Naive thymus-derived CD8-positive, alpha-beta T cell (primary cell): ENCODE measurements at regions not wholly inside any gene's neighbourhood (a gene's known extent, or its start where the extent isn't known, plus 50 kb on each side); places are given as distances from the start of the nearest gene placed in this dataset.

Experiments used
- ATAC-seq, 2 donors: fragments of 150-1000 bp; cut with Tn5 transposase in 1 of 2; sonication (Bioruptor Pico), chemical (Tn5 transposase) in 1 of 2; 1 replicate in 1 of 2; 2 replicates in 1 of 2; pipeline ENCODE4 v1.10.0; 2021; ENCODE audit warnings: mild to moderate bottlenecking in 2 of 2, moderate library complexity in 2 of 2
- POLR2A ChIA-PET: fragments of 350-600 bp; sonication (Branson Sonifier 250); formaldehyde crosslinking; loops from one replicate; lab custom pipeline; 2021; ENCODE audit warnings: antibody characterized with exemption; lab: Charles Lee
- DNase-seq, 10 donors: peaks; one replicate each; pipeline versions ENCODE4 v3.0.0 to v3.0.0-alpha.2; 2020 to 2022
- H3K27ac Mint-ChIP-seq, 10 donors: one replicate each; pipeline ENCODE4 v1.8.0; 2020 to 2022; ENCODE audit warnings: mild to moderate bottlenecking in 10 of 10, mixed read lengths in 10 of 10, moderate library complexity in 4 of 10, inconsistent platforms in 1 of 10
- H3K27me3 Mint-ChIP-seq, 5 donors: one replicate each; pipeline ENCODE4 v1.8.0; 2021 to 2022; ENCODE audit warnings: mixed read lengths in 5 of 5
- H3K36me3 Mint-ChIP-seq, 3 donors: one replicate each; pipeline ENCODE4 v1.8.0; 2020 to 2022; ENCODE audit warnings: mixed read lengths in 3 of 3, mild to moderate bottlenecking in 2 of 3, inconsistent platforms in 1 of 3
- H3K4me1 Mint-ChIP-seq, 4 donors: one replicate each; pipeline ENCODE4 v1.8.0; 2021 to 2022; ENCODE audit warnings: mixed read lengths in 4 of 4
- H3K4me3 Mint-ChIP-seq, 10 donors: one replicate each; pipeline ENCODE4 v1.8.0; 2020 to 2022; ENCODE audit warnings: mild to moderate bottlenecking in 10 of 10, mixed read lengths in 10 of 10, moderate library complexity in 6 of 10, inconsistent platforms in 1 of 10
- H3K9me3 Mint-ChIP-seq, 9 donors: one replicate each; pipeline ENCODE4 v1.8.0; 2020 to 2022; ENCODE audit warnings: mixed read lengths in 9 of 9, mild to moderate bottlenecking in 3 of 9, inconsistent platforms in 1 of 9, moderate library complexity in 1 of 9

- Mint-ChIP-seq H3K4me3 (no peak overlapping the region), H3K27me3 (peaks cover 4 to 23% (median 9%) of the 10 kb centered on the region in 5 donors), H3K9me3 (no peaks in the 10 kb centered on the region), H3K27ac (no peak overlapping the region), H3K4me1 (peaks cover 0 to 8% (median 2%) of the 10 kb centered on the region in 4 donors), H3K36me3 (no peaks in the 10 kb centered on the region)
- POLR2A ChIA-PET: no interaction called here
- DNase-seq: no peak
- no peak for ATAC-seq
These were observed 55.3 kb upstream of the RMDN2 start for GRCh38 chr2:37869771-37870170.

GRCh38 chr2:37870829-37871228 lies 54.3 kb upstream of the RMDN2 start:
- peaks cover 0 to 8% (median 2%) of the 10 kb centered on the region in 4 donors for H3K4me1 Mint-ChIP-seq
- H3K27ac Mint-ChIP-seq: no peak overlapping the region
- no peak for ATAC-seq
- H3K27me3 Mint-ChIP-seq: peaks cover 4 to 23% (median 9%) of the 10 kb centered on the region in 5 donors
- H3K36me3 Mint-ChIP-seq: no peaks in the 10 kb centered on the region
- no peaks in the 10 kb centered on the region for H3K9me3 Mint-ChIP-seq
- POLR2A ChIA-PET: no interaction called here
- no peak overlapping the region for H3K4me3 Mint-ChIP-seq
- no peak for DNase-seq

DNA sequence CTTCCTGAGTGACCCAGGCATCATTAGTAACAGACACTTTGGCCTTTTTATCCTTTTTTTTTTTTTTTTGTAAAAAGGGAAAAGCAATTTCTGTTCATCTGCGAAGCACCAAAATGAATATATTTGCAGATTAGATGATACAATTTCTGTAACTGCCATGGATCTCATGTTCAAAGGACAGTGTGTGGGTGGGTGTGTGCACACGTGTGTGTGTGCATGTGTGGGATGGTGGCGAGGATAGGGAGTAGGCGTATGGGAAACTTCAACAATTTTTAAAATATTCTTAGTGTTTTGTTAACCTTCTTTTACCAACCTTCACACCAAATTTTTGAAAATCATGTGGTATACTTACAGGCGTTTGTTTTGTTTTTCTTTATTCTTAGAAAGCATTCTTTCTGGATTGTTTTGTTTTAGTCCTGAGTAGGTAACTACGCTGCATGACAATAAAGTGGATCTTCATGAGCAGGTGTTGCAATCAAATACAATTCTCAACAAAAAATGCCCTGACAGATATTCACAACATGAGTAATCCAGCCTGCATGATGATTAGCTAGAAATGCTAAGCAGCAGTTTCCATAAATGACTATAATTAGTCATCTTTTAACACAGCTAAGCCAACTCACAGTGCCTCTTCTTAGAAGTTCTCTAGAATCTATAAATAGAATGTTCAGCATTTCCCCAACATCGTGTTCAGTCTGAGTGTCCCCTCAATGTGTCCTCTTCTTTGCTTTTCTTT lies 53.5 kb upstream of the RMDN2 start:
- no peak overlapping the region for H3K4me3 Mint-ChIP-seq
- H3K27me3 Mint-ChIP-seq: peaks cover 0 to 19% (median 3%) of the 10 kb centered on the region in 5 donors
- H3K27ac Mint-ChIP-seq: peak overlapping the region in 1 of 10 donors; percentile 11
- POLR2A ChIA-PET: interaction anchor here (1.4 kb wide), 1 partner anchor 481 kb away, joined by 3 read pairs; no protein-coding TSS in a partner anchor
- no peak for ATAC-seq
- H3K9me3 Mint-ChIP-seq: no peaks in the 10 kb centered on the region
- peaks cover 0 to 8% (median 2%) of the 10 kb centered on the region in 4 donors for H3K4me1 Mint-ChIP-seq
- DNase-seq: no peak
- H3K36me3 Mint-ChIP-seq: no peaks in the 10 kb centered on the region

DNA sequence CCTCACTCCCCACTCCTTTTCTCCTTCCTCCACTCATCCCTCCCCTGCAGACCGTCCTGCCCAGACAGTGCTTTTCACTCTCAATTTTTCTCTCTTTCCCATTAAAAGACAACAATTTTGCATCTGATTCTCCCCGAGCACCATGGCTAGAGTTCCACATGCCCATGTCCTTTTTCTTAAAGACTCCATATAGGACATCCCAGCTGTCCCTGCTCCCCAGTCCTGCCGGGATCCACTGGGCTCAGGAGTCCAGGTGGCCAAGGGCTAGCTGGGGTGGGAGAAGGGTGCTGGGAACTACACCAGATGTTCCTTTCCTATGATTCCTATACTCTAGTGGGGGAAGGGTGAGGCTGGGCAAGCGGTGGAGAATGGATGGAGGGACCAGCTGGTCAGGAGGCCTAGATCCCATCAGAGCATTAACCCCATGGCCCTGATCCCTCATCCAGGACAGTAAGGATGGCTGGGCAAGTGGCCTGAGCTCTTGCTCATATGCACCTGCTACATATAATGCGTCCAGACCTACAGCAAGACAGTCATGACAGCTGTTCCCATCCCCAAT lies 52.8 kb upstream of the RMDN2 start:
- Mint-ChIP-seq H3K9me3 (no peaks in the 10 kb centered on the region), H3K36me3 (no peaks in the 10 kb centered on the region), H3K27ac (peak overlapping the region in 3 of 10 donors; percentile 11 to 64 (median 27)), H3K4me1 (peaks cover 0 to 8% (median 2%) of the 10 kb centered on the region in 4 donors), H3K27me3 (peaks cover 0 to 17% (median 2%) of the 10 kb centered on the region in 5 donors), H3K4me3 (no peak overlapping the region)
- no peak for DNase-seq
- POLR2A ChIA-PET: interaction anchor here (1.4 kb wide), 1 partner anchor 481 kb away, joined by 3 read pairs; no protein-coding TSS in a partner anchor
- no peak for ATAC-seq

DNA sequence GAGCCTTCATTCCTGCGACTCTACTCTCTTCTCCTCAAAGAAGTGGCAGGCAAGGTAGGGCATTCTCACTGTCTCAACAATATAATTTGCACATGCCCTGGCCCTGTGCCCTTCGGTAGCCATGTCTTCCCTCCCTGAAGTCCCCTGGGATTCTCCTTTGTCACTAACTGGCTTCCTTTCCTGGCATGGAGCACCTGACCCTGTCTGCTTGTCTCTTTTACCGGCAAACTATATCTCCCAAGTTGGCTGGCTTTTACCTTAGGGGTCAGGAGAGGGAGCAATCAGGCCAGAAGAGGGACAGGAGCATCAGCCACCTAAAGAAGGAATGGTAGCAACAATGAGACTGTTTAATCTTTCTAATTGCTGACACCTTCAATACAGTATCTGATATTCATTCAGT lies 51.9 kb upstream of the RMDN2 start:
- ATAC-seq (no peak), DNase-seq (no peak)
- H3K4me1 Mint-ChIP-seq: peaks cover 0 to 10% (median 2%) of the 10 kb centered on the region in 4 donors
- H3K36me3 Mint-ChIP-seq: no peaks in the 10 kb centered on the region
- H3K27ac Mint-ChIP-seq: no peak overlapping the region
- POLR2A ChIA-PET: interaction anchor here (1.4 kb wide), 1 partner anchor 482 kb away, joined by 3 read pairs; no protein-coding TSS in a partner anchor
- H3K27me3 Mint-ChIP-seq: peaks cover 0 to 15% (median 2%) of the 10 kb centered on the region in 5 donors
- no peak overlapping the region for H3K4me3 Mint-ChIP-seq
- H3K9me3 Mint-ChIP-seq: no peaks in the 10 kb centered on the region

DNA sequence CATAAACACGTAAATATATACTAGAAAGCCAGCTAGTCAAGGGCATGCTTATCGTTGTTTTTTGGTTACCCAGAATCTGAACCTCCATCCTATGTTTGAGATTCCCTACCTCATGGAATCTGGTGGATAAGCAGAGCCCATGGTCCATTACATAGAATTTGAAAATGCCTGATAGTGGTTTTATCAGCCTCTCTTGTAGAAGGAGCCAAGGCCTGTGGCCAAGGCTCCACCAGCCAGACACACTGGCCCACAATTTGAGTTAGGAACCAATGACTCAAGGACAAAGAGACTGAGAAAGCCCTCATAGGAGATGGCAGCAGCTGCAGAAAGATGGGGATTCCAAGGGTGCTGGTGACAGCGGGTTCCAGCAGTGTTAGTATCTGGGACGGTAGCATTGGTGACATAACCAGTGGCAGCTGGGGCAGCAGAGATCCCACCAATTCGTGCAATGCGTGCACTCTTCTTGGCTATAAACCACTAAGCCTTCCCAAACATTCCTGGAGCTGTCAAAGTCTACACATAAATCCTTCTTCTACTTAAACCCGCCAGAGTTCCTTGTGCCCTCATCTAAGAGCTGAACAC lies 51.2 kb upstream of the RMDN2 start:
- Mint-ChIP-seq H3K4me3 (no peak overlapping the region), H3K27ac (no peak overlapping the region), H3K36me3 (no peaks in the 10 kb centered on the region), H3K9me3 (no peaks in the 10 kb centered on the region), H3K27me3 (peaks cover 0 to 13% (median 2%) of the 10 kb centered on the region in 5 donors), H3K4me1 (peaks cover 0 to 10% (median 2%) of the 10 kb centered on the region in 4 donors)
- POLR2A ChIA-PET: no interaction called here
- no peak for DNase-seq
- no peak for ATAC-seq

DNA sequence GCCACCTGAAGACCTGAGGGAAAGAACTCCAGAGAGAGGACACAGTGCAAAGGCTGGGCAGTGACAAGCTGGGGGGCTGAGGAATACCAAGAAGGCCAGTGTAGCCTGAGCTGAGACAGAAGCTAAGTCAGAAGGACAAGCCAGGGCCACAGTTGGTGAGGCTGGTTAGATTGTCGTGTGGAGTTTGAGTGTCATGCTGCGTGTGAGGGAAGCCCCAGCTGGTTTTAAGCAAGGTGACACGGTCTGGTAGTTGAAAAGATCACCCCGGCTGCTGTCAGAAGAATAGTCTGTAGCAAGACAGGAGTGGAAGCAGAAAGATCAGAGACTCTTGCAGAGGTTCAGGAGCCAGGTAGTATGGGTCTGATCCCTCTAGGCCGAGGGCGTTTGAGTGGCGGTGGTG lies 50.6 kb upstream of the RMDN2 start:
- POLR2A ChIA-PET: no interaction called here
- DNase-seq (no peak), ATAC-seq (no peak)
- H3K4me1 Mint-ChIP-seq: peaks cover 0 to 10% (median 1%) of the 10 kb centered on the region in 4 donors
- no peaks in the 10 kb centered on the region for H3K9me3 Mint-ChIP-seq
- H3K36me3 Mint-ChIP-seq: no peaks in the 10 kb centered on the region
- peaks cover 0 to 13% (median 4%) of the 10 kb centered on the region in 5 donors for H3K27me3 Mint-ChIP-seq
- H3K27ac Mint-ChIP-seq: peak overlapping the region in 1 of 10 donors; percentile 24
- H3K4me3 Mint-ChIP-seq: no peak overlapping the region
